Cerebellar nuclear complex (tissue), 1 donor: ENCODE measurements at regions not wholly inside any gene's neighbourhood (a gene's known extent, or its start where the extent isn't known, plus 50 kb on each side); places are given as distances from the start of the nearest gene placed in this dataset.
"Not testable (repeated sequence)": the region's sequence is repeated elsewhere in the genome, so short reads cannot be mapped to it uniquely, and the experiment has no call there.

ENCODE experiments used
- DNase-seq, 2 experiments: peaks; one replicate each; lab custom pipeline; 2025; lab: John Stamatoyannopoulos, UW

GRCh38 chrX:148265829-148266228, 234.6 kb upstream of the AFF2 start:
- DNase-seq: no peak

GRCh38 chrX:148268673-148269072, 231.7 kb upstream of the AFF2 start:
- no peak for DNase-seq

GRCh38 chrX:148269513-148269912, 230.9 kb upstream of the AFF2 start:
- no peak for DNase-seq

- DNase-seq: no peak
These were observed 229.9 kb upstream of the AFF2 start for GRCh38 chrX:148270499-148270898.

- DNase-seq: no peak
These were observed 229.2 kb upstream of the AFF2 start for GRCh38 chrX:148271263-148271662.

GRCh38 chrX:148281920-148282319, 218.5 kb upstream of the AFF2 start:
- DNase-seq: no peak

GRCh38 chrX:148282504-148282903, 217.9 kb upstream of the AFF2 start:
- DNase-seq: no peak

- no peak for DNase-seq
These were observed 216.4 kb upstream of the AFF2 start for GRCh38 chrX:148284056-148284455.

GRCh38 chrX:148284821-148285220, 215.6 kb upstream of the AFF2 start:
- no peak for DNase-seq

GRCh38 chrX:148288451-148288850, 212.0 kb upstream of the AFF2 start:
- DNase-seq: no peak

GRCh38 chrX:148290041-148290440, 210.4 kb upstream of the AFF2 start:
- no peak for DNase-seq

- DNase-seq: no peak
These were observed 209.5 kb upstream of the AFF2 start for GRCh38 chrX:148290931-148291330.

- no peak for DNase-seq
These were observed 201.7 kb upstream of the AFF2 start for GRCh38 chrX:148298737-148299136.

GRCh38 chrX:148305214-148305613, 195.2 kb upstream of the AFF2 start:
- DNase-seq: not testable (repeated sequence)

GRCh38 chrX:148309413-148309812, 191.0 kb upstream of the AFF2 start:
- DNase-seq: no peak

- DNase-seq: no peak
These were observed 189.8 kb upstream of the AFF2 start for GRCh38 chrX:148310426-148311165.

GRCh38 chrX:148311544-148311943, 188.9 kb upstream of the AFF2 start:
- DNase-seq: no peak

- no peak for DNase-seq
These were observed 185.5 kb upstream of the AFF2 start for GRCh38 chrX:148314876-148315275.

GRCh38 chrX:148316446-148316845, 184.0 kb upstream of the AFF2 start:
- no peak for DNase-seq

GRCh38 chrX:148322906-148323305, 177.5 kb upstream of the AFF2 start:
- DNase-seq: no peak

GRCh38 chrX:148333989-148334388, 166.4 kb upstream of the AFF2 start:
- DNase-seq: no peak

GRCh38 chrX:148337873-148338272, 162.5 kb upstream of the AFF2 start:
- DNase-seq: no peak

- DNase-seq: no peak
These were observed 145.5 kb upstream of the AFF2 start for GRCh38 chrX:148354916-148355315.

GRCh38 chrX:148361641-148362040, 138.8 kb upstream of the AFF2 start:
- no peak for DNase-seq
